Thoracic aorta (tissue), 2 donors: ENCODE measurements at regions not wholly inside any gene's neighbourhood (a gene's known extent, or its start where the extent isn't known, plus 50 kb on each side); places are given as distances from the start of the nearest gene placed in this dataset.

ENCODE experiments used
- ATAC-seq: fragments of 150-250 bp; one replicate; pipeline ENCODE4 v1.8.0; 2017; ENCODE audit warnings: low read depth; ENCODE audit not compliant: insufficient number of reproducible peaks, low FRiP score
- DNase-seq: peaks from one replicate; pipeline ENCODE4 v3.0.0-alpha.2; 2020; ENCODE audit warnings: low spot score
- H3K27ac ChIP-seq, 2 donors: fragments of 200-600 bp; sonication (generic); 1 replicate in 1 of 2; 2 replicates in 1 of 2; pipeline ENCODE4 v1.5.1; 2016; ENCODE audit warnings: mild to moderate bottlenecking in 2 of 2, moderate library complexity in 2 of 2
- H3K27me3 ChIP-seq: fragments of 200-600 bp; sonication (generic); replicated peaks from 2 replicates; pipeline ENCODE4 v1.6.0; 2016; ENCODE audit warnings: mild to moderate bottlenecking; ENCODE audit not compliant: insufficient read depth
- H3K36me3 ChIP-seq: fragments of 200-600 bp; sonication (generic); one replicate; pipeline ENCODE4 v1.5.1; 2016
- H3K4me1 ChIP-seq, 2 donors: fragments of 200-600 bp; sonication (generic); 1 replicate in 1 of 2; 2 replicates in 1 of 2; pipeline versions ENCODE4 v1.5.1 to v1.6.0; 2016; ENCODE audit warnings: low read depth in 2 of 2, mild to moderate bottlenecking in 1 of 2; ENCODE audit not compliant: control insufficient read depth in 1 of 2
- H3K4me3 ChIP-seq: fragments of 200-600 bp; sonication (generic); 2 replicates; pipeline ENCODE4 v1.5.1; 2016; ENCODE audit warnings: mild to moderate bottlenecking
- H3K9me3 ChIP-seq: fragments of 200-600 bp; sonication (generic); 2 replicates; pipeline ENCODE4 v1.5.1; 2016
- CTCF ChIP-seq: fragments of 200-600 bp; sonication (generic); IDR thresholded peaks from one replicate; pipeline ENCODE4 v1.5.1; 2019; ENCODE audit warnings: antibody characterized with exemption

- no peak overlapping the region for H3K27ac ChIP-seq
- H3K9me3 ChIP-seq = no peaks in the 10 kb centered on the region
- no peak for TF ChIP-seq CTCF
- peak overlapping the region; percentile 39 for H3K4me3 ChIP-seq
- DNase-seq (no peak), ATAC-seq (no peak)
- no peaks in the 10 kb centered on the region for H3K27me3 ChIP-seq
- peaks cover 0 to 5% of the 10 kb centered on the region in 2 donors for H3K4me1 ChIP-seq
- no peaks in the 10 kb centered on the region for H3K36me3 ChIP-seq
Observed at GRCh38 chr17:72053036-72053435, 67.8 kb upstream of the SOX9 start.

DNA sequence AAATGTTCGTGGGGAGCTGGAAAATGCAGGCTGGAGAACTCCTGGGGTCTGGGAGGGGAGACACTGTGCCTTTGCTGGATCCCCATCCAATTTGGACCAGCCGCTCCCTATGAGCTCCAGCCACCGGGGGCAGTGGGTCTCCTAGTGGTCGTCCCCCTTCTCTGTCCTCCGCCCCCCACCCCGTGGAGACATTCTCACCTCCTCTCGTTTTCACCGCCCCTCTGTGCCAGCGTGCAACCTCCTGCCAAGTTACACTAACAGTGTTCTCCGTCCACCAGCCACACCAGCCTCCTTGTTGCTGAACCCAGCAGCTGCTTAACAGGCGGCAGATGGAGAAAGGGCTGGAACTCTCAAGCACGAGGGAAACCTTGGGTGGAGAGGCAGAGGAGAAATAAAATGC lies 67.4 kb upstream of the SOX9 start:
- Histone ChIP-seq H3K27ac (no peak overlapping the region), H3K27me3 (no peaks in the 10 kb centered on the region), H3K4me3 (peak overlapping the region; percentile 39), H3K9me3 (no peaks in the 10 kb centered on the region), H3K36me3 (no peaks in the 10 kb centered on the region), H3K4me1 (peaks cover 0 to 5% of the 10 kb centered on the region in 2 donors)
- no peak for TF ChIP-seq CTCF
- no peak for DNase-seq
- no peak for ATAC-seq

DNA sequence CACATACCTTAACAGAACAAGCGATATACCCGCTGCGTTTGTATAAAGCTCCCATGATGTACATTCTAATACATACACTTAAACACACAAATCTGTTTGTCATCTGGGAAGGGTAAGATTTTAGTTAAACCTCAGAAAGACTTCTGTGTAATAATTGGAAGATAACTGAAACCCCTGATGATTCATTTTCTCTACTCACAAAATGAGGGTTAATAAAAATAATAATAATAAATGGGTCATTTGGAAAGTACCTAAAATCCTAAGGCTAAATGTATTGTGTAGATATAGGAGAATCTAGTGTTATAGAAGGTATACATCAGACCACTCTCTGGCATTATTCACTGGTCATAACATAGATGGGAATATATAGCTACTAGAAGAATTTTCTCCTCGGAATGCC lies 64.7 kb upstream of the SOX9 start:
- Histone ChIP-seq H3K9me3 (no peaks in the 10 kb centered on the region), H3K4me3 (no peak overlapping the region), H3K36me3 (no peaks in the 10 kb centered on the region), H3K4me1 (peaks cover 0 to 10% of the 10 kb centered on the region in 2 donors), H3K27ac (no peak overlapping the region), H3K27me3 (no peaks in the 10 kb centered on the region)
- no peak for TF ChIP-seq CTCF
- ATAC-seq (no peak), DNase-seq (no peak)

DNA sequence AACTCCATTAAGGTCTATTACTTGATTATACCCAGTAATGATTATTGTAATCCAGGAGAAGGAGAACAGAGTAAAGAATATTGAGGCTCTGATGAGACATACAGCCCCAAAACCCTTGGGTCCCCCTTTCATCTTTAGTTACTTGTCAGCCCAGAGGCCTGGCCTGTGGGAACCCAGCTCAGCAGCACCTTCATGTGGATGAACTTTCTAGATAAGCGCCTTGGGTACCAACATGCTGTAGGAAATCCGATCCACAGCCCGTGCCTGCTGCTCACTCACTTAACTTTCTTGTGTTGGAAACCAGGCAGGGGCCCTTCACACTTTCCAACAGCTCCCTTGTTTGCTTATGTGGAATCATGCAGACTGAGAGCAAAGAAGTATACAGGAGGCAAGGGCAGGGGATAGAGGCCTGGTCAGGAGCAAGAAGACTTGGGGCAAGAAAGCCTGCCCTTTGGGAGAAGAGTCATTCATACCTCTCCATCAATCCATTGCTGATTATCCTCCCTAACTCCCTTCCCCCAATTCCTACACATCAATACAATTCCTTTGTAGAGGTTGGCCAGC lies 64.0 kb upstream of the SOX9 start:
- no peaks in the 10 kb centered on the region for H3K27me3 ChIP-seq
- H3K4me3 ChIP-seq = no peak overlapping the region
- no peaks in the 10 kb centered on the region for H3K9me3 ChIP-seq
- no peak for TF ChIP-seq CTCF
- peaks cover 0 to 10% of the 10 kb centered on the region in 2 donors for H3K4me1 ChIP-seq
- ATAC-seq = no peak
- H3K36me3 ChIP-seq = no peaks in the 10 kb centered on the region
- no peak overlapping the region for H3K27ac ChIP-seq
- no peak for DNase-seq

- H3K4me1 ChIP-seq = peaks cover 0 to 5% of the 10 kb centered on the region in 2 donors
- no peaks in the 10 kb centered on the region for H3K9me3 ChIP-seq
- H3K4me3 ChIP-seq = no peak overlapping the region
- H3K27me3 ChIP-seq = no peaks in the 10 kb centered on the region
- TF ChIP-seq CTCF = no peak
- no peak overlapping the region for H3K27ac ChIP-seq
- H3K36me3 ChIP-seq = no peaks in the 10 kb centered on the region
- ATAC-seq (no peak), DNase-seq (no peak)
Observed at GRCh38 chr17:72060084-72060483, 60.7 kb upstream of the SOX9 start.
